ENCODE measurements at regions not wholly inside any gene's neighbourhood (a gene's known extent, or its start where the extent isn't known, plus 50 kb on each side); places are given as distances from the start of the nearest gene placed in this dataset.

DNA sequence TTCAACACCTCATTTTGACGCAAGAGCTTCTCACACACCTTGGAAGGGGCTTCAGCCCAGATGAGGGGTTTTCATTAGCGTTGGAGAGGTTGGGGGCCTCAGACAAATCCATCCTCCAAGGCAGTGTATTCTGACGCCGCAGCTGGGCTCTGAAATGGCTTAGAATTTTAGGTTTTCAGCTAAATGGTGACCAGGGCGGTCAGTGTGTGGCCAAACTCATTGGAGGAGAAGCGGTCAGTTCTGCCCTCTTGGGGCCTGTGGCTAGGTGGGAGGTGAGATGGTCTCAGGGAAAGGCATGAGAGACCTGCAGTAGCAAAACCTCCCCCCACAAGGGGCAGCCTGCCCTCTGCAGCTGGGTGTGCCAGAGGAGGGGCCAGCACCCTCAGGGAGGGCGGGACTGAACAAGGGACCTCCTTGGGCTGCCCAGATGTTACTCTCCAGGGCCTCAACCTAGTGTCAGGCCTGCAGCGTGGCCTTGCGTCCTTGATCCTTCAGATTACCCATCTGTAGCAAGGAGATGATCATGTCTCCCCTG is 155.8 kb downstream of the URI1 start:
- Histone ChIP-seq H3K9ac (ENCODE audit: insufficient read depth in 1 of 2, low read depth in 2 of 2, low read length in 2 of 2) (no peak overlapping the region), H3K9me1 (ENCODE audit: control insufficient read depth, insufficient read depth, low read length) (no peaks in the 10 kb centered on the region), H3K4me2 (ENCODE audit: insufficient read depth, low read length) (no peak overlapping the region), H2AFZ (ENCODE audit: low read depth, low read length) (no peak overlapping the region), H3K9me3 (replicated peaks; ENCODE audit: control insufficient read depth, insufficient read depth, low read depth, low read length) (no peaks in the 10 kb centered on the region), H3K36me3 (ENCODE audit: control insufficient read depth, insufficient read depth, low read length) (no peaks in the 10 kb centered on the region), H3K4me3 (no peak overlapping the region), H3K4me1 (replicated peaks in 1 of 2; ENCODE audit: control insufficient read depth in 2 of 2, insufficient read depth in 2 of 2, low read length in 2 of 2) (peaks cover 0 to 3% of the 10 kb centered on the region in 2 experiments; a peak in 1 of 5 replicates), H3K27ac (ENCODE audit: extremely low read depth, low read depth, low read length) (no peak overlapping the region), H4K20me1 (replicated peaks; ENCODE audit: control insufficient read depth, insufficient read depth, low read length) (no peaks in the 10 kb centered on the region; the same call in 1 of the 2 replicates), H3K27me3 (ENCODE audit: control insufficient read depth in 2 of 2, insufficient read depth in 2 of 2, low read length in 2 of 2) (peaks cover 9 to 22% of the 10 kb centered on the region in 2 experiments; a peak in 3 of 5 replicates), H3K79me2 (ENCODE audit: control insufficient read depth, insufficient read depth, low read length) (no peaks in the 10 kb centered on the region)
- in situ Hi-C loops (cut with MboI) (no loop called here), intact Hi-C loops (cut with micrococcal nuclease) (no loop called here)
- ChIA-PET POLR2A (interaction anchor here (0.6 kb wide), 3 partner anchors 10 to 128 kb away, joined by 3 read pairs; no protein-coding TSS in a partner anchor), CTCF (ENCODE audit: low intra/inter-chr PET ratio) (no interaction called here)
- FAIRE-seq (no peak), DNase-seq (ENCODE audit: extremely low read depth in 1 of 4, low spot score in 3 of 4) (no peak), ATAC-seq (no peak; the same call in 2 of the 3 replicates)
- TF ChIP-seq FOXK1 (CRISPR knock-in tag; IDR thresholded peaks at IDR 0.05; ENCODE audit: borderline replicate concordance) (no peak), FOXA3 (CRISPR knock-in tag; conservative IDR thresholded peaks at IDR 0.05 in 1 of 2, IDR thresholded peaks at IDR 0.05 in 1 of 2) (no peak), SMARCE1 (IDR thresholded peaks at IDR 0.05) (no peak), NR2C2 (CRISPR knock-in tag; IDR thresholded peaks at IDR 0.05) (no peak), NR2C2 (tag; IDR thresholded peaks at IDR 0.05) (no peak), STAT5A (IDR thresholded peaks at IDR 0.05; ENCODE audit: borderline replicate concordance, low read length) (no peak), CHCHD3 (CRISPR knock-in tag; IDR thresholded peaks at IDR 0.05) (no peak), PHB2 (IDR thresholded peaks at IDR 0.05; ENCODE audit: low read depth) (no peak), CBX1 (IDR thresholded peaks at IDR 0.05; ENCODE audit: low read depth) (no peak)
- TF ChIP-seq, protein P1, sequence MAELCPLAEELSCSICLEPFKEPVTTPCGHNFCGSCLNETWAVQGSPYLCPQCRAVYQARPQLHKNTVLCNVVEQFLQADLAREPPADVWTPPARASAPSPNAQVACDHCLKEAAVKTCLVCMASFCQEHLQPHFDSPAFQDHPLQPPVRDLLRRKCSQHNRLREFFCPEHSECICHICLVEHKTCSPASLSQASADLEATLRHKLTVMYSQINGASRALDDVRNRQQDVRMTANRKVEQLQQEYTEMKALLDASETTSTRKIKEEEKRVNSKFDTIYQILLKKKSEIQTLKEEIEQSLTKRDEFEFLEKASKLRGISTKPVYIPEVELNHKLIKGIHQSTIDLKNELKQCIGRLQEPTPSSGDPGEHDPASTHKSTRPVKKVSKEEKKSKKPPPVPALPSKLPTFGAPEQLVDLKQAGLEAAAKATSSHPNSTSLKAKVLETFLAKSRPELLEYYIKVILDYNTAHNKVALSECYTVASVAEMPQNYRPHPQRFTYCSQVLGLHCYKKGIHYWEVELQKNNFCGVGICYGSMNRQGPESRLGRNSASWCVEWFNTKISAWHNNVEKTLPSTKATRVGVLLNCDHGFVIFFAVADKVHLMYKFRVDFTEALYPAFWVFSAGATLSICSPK (IDR thresholded peaks at IDR 0.05; ENCODE audit: borderline replicate concordance) = no peak
- no TSS peak for BruUV-seq (replicated peaks)
- WGBS (ENCODE audit: insufficient coverage, low coverage, missing lambda C conversion rate) = 2% methylated on average over 8 of the region's 9 CpGs

All from K562 (cell line).